ENCODE measurements at regions not wholly inside any gene's neighbourhood (a gene's known extent, or its start where the extent isn't known, plus 50 kb on each side); places are given as distances from the start of the nearest gene placed in this dataset.

DNA sequence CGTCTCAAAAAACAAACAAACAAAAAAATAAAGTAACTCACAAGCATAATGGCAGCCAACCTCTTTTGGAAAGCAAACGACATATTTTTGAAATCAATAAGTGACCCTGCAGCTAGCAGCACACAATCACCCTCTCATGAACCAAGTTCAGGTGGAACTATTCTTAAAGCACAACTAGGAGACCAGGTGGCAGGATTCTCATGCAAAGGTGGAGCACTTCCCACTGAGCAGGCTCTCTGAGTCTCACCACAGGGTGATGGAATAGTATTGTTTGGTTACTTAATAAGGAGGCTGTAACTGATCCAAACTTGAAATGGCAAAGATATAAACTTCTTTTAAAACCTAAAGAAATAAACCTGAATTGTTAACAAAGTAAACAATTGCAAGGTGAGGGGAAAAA is 1293.1 kb downstream of the PCDH19 start:
- Histone ChIP-seq H3K4me3 (no peak overlapping the region), H3K9me3 (no peaks in the 10 kb centered on the region), H3K36me3 (no peaks in the 10 kb centered on the region), H3K27me3 (no peaks in the 10 kb centered on the region), H3K4me1 (no peaks in the 10 kb centered on the region), H3K27ac (no peak overlapping the region)
- no peak for ATAC-seq (ENCODE audit: low FRiP score in 2 of 2)
- 72 to 82% methylated on average over 2 of the region's 2 CpGs for WGBS, 2 donors
- DNase-seq = no peak
- TF ChIP-seq, protein P1, sequence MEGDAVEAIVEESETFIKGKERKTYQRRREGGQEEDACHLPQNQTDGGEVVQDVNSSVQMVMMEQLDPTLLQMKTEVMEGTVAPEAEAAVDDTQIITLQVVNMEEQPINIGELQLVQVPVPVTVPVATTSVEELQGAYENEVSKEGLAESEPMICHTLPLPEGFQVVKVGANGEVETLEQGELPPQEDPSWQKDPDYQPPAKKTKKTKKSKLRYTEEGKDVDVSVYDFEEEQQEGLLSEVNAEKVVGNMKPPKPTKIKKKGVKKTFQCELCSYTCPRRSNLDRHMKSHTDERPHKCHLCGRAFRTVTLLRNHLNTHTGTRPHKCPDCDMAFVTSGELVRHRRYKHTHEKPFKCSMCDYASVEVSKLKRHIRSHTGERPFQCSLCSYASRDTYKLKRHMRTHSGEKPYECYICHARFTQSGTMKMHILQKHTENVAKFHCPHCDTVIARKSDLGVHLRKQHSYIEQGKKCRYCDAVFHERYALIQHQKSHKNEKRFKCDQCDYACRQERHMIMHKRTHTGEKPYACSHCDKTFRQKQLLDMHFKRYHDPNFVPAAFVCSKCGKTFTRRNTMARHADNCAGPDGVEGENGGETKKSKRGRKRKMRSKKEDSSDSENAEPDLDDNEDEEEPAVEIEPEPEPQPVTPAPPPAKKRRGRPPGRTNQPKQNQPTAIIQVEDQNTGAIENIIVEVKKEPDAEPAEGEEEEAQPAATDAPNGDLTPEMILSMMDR (IDR thresholded peaks at IDR 0.05) = no peak
- no peak for TF ChIP-seq POLR2A (IDR thresholded peaks at IDR 0.05)
- no peak for TF ChIP-seq EP300 (IDR thresholded peaks at IDR 0.05)
- no peak for TF ChIP-seq POLR2AphosphoS5 (IDR thresholded peaks at IDR 0.05)

- no peaks in the 10 kb centered on the region for H3K9me3 ChIP-seq
- H3K27ac ChIP-seq = no peak overlapping the region
- no peak for DNase-seq
- no peak overlapping the region for H3K4me3 ChIP-seq
- no peak for TF ChIP-seq POLR2A (IDR thresholded peaks at IDR 0.05)
- TF ChIP-seq, protein P1 (IDR thresholded peaks at IDR 0.05) = no peak
- no peaks in the 10 kb centered on the region for H3K27me3 ChIP-seq
- WGBS, 2 donors = 53 to 74% methylated on average over 4 of the region's 4 CpGs
- no peaks in the 10 kb centered on the region for H3K4me1 ChIP-seq
- ATAC-seq (ENCODE audit: low FRiP score in 2 of 2) = no peak
- H3K36me3 ChIP-seq = no peaks in the 10 kb centered on the region
These were observed 1314.0 kb downstream of the PCDH19 start for GRCh38 chrX:99095965-99096635.

- Histone ChIP-seq H3K9me3 (no peaks in the 10 kb centered on the region), H3K27ac (no peak overlapping the region), H3K4me1 (no peaks in the 10 kb centered on the region), H3K36me3 (no peaks in the 10 kb centered on the region), H3K4me3 (no peak overlapping the region), H3K27me3 (no peaks in the 10 kb centered on the region)
- 97 to 100% methylated on average over 1 of the region's 1 CpG for WGBS, 2 donors
- ATAC-seq (ENCODE audit: low FRiP score in 2 of 2) = no peak
- TF ChIP-seq EP300 (IDR thresholded peaks at IDR 0.05) (no peak), POLR2A (IDR thresholded peaks at IDR 0.05) (no peak), POLR2AphosphoS5 (IDR thresholded peaks at IDR 0.05) (no peak)
- TF ChIP-seq, protein P1 (IDR thresholded peaks at IDR 0.05) = no peak
- no peak for DNase-seq
These were observed 1318.6 kb downstream of the PCDH19 start for GRCh38 chrX:99091459-99091858.

GRCh38 chrX:99078301-99078700 is 1331.8 kb downstream of the PCDH19 start:
- no peak overlapping the region for H3K27ac ChIP-seq
- no peak for DNase-seq
- no peaks in the 10 kb centered on the region for H3K36me3 ChIP-seq
- 87% methylated on average over 3 to 4 of the region's 4 CpGs for whole genome bisulfite sequencing, 2 donors
- H3K27me3 ChIP-seq = no peaks in the 10 kb centered on the region
- no peaks in the 10 kb centered on the region for H3K9me3 ChIP-seq
- no peaks in the 10 kb centered on the region for H3K4me1 ChIP-seq
- ATAC-seq (ENCODE audit: low FRiP score in 2 of 2) = no peak
- TF ChIP-seq, protein P1 (IDR thresholded peaks at IDR 0.05) = no peak
- TF ChIP-seq EP300 (IDR thresholded peaks at IDR 0.05) (no peak), POLR2A (IDR thresholded peaks at IDR 0.05) (no peak), POLR2AphosphoS5 (IDR thresholded peaks at IDR 0.05) (no peak)
- H3K4me3 ChIP-seq = no peak overlapping the region

DNA sequence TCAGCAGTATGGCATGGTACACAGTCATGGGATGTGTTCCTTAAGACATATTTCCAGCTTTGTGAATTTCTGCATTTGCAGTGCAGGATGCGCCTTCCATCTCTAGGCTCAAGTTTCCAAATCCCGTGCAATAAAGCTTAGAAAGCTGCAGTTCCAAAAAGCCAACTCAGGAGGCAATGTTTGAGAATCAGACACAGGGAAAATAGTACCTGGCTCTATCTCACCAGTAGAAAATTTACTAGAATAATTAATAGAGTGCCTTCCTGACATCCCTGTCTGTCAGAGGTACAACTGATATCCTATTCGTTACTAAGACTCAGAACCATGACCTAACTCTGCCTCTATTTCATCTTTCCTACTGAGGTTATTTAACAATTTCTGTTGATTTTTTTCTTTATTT is 1333.0 kb downstream of the PCDH19 start:
- H3K27me3 ChIP-seq = no peaks in the 10 kb centered on the region
- DNase-seq = no peak
- H3K27ac ChIP-seq = no peak overlapping the region
- WGBS, 2 donors = 73 to 95% methylated on average over 3 of the region's 3 CpGs
- no peak for ATAC-seq (ENCODE audit: low FRiP score in 2 of 2)
- H3K4me3 ChIP-seq = no peak overlapping the region
- no peaks in the 10 kb centered on the region for H3K9me3 ChIP-seq
- no peaks in the 10 kb centered on the region for H3K36me3 ChIP-seq
- TF ChIP-seq POLR2A (IDR thresholded peaks at IDR 0.05) (no peak), EP300 (IDR thresholded peaks at IDR 0.05) (no peak), POLR2AphosphoS5 (IDR thresholded peaks at IDR 0.05) (no peak)
- TF ChIP-seq, protein P1 (IDR thresholded peaks at IDR 0.05) = no peak
- H3K4me1 ChIP-seq = no peaks in the 10 kb centered on the region
